AML-193 (cell line): ENCODE measurements at regions not wholly inside any gene's neighbourhood (a gene's known extent, or its start where the extent isn't known, plus 50 kb on each side); places are given as distances from the start of the nearest gene placed in this dataset.
"Not testable (repeated sequence)": the region's sequence is repeated elsewhere in the genome, so short reads cannot be mapped to it uniquely, and the experiment has no call there.

ENCODE experiments used
- DNase-seq, 2 experiments: peaks; one replicate each; lab custom pipeline; 2025; lab: John Stamatoyannopoulos, UW

DNA sequence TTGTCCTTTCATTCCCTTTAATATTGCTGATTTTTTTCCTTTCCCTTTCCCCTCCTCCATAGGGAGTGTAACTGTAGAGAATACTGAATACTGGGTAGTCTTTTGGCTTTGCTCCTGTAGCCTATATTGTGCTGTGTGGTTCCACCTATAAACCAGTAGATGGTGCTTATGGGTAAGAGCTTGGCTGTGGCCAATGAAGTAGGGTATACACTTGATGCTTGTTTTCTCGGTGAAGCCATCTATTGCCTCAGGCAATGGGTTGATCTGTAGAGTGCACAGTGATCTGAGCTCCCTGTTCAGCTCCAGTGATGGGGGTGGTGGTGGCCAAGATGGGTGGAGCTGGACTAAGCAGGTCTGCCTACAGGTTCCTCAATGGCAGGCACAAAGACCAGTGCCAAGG is 203.3 kb upstream of the IMPG1 start:
- peak; percentile 6 to 14 for DNase-seq

DNA sequence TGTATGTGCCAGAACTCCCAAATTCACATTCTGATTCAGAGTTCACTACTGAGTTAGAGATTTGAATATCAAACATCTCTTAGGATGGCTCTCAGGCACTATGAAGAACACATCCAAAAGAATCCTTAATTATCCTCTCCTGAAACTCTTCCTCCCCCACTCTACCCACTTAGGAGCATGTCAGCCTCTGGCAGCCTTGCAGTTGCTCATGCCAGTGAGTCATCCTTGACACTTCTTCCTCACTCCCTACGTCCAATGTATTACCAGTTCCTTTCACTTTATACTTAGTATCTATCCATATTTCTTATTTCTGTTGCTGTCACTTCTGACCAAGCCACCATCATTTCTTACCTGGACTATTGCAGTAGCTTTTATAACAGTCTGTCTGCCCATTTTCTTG is 192.0 kb upstream of the IMPG1 start:
- DNase-seq: no peak

GRCh38 chr6:76262240-76262639 is 189.8 kb upstream of the IMPG1 start:
- no peak for DNase-seq

DNA sequence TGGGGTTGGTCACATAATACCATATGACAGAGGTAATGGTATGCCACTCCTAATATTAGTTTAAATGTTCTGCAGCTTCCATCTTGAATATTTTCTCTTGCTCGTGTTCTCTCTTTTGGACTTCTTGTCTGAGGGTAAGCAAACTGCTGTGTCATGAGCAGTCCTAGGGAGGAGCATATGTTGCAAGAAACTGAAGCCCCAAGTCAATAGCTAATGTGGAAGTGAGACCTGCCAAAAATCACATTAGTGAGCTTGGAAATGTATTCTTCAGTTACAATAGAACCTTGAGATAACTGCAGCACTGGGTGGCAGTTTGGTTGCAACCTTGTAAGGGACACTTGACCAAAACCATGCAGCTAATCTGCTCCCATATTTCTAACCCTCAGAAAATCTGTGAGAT is 178.2 kb upstream of the IMPG1 start:
- peak in 1 of 2 experiments; percentile 34 for DNase-seq

DNA sequence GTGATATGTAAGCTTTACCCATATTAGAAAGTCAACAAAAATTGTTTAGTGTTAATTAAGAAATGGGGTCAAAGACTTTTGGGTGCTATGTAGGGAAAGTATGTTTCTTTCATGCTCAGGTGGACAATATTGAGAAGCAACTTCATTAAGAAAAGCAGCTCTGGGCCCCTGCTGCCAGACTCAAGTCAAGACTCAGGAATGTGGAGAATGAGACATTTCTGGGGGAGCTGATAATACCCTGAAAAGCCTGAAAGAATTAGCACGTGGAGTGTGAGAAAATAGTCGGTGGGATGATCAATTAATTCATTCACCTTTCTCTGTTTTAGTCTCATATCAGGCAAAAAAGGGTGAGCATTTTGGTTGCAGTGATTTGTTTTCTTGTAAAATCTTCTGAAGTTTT is 175.1 kb upstream of the IMPG1 start:
- no peak for DNase-seq

DNA sequence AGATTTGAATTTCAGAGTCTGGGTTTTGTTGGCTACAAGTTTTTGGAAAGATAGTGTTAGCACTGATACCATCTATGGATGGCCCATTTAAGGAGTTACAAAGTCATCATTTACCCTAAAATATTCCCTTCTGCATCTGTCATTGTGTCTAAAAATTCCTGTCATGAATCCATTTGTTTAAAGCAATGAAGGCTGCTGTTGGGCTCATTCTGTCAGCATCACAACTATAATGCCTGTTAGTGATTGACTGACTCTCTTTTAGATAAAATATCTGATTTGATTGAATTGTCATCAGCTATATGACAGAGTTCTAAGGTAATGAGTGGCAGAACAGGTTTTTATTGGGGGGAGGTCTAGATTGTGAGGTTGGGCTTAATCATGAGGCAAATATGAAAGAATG is 167.6 kb upstream of the IMPG1 start:
- no peak for DNase-seq

DNA sequence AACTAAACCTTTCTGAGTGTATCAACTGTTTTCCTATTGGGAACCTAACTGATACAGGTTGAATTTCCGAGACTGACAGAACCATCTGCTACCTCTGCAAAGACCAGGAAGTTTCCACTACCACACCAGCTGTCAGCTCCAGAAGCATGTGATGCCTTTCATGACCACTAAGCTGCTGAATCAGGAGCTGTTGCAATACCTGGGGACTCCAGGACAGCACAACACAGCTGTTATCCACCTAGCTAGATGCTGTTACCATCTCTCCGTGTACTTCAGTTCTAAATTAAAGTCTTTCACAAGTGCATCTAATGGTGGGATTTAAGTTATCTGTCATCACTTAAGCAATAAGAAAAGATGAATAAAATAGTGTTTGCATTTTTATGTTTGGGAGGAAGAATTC is 158.2 kb upstream of the IMPG1 start:
- DNase-seq: no peak

DNA sequence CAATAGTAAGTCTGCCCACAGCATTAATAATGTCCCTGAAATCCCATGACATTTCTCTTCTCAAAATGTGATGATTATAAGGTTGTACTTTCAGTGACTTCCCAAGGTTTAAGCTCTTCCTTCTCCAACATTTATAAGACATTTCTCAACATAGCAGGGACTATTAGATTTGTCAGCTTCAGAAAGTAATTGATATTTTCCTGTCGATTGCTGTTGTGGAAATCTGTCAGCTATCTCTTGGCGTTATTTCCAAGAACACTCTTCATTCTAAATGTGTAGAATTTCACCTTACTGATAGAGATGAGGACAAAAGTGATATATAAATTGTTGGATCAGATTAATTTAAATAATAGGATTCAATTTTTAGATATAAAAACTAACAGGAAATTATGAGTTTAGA is 149.7 kb upstream of the IMPG1 start:
- DNase-seq: no peak

DNA sequence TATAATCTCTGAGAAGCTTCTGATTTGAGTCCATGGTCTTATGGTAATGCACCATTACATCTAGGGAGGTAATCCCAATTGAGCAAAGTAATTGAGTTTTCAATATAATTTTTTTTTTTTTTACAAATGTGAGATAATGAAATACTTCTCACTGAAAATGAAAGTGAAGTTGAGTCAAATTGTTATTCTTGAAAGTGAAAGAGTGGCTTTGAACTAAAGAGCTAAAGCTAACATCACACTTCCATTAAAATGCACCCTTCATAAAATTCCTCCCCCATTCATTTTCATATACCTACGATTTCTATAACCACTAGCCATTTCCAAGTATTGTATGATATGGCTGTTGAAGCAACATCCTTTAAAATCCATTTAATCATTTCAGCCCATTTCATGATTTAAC is 149.1 kb upstream of the IMPG1 start:
- DNase-seq: no peak

- DNase-seq: no peak
Measured at GRCh38 chr6:76220805-76221204, 148.3 kb upstream of the IMPG1 start.

- DNase-seq: no peak
Measured at GRCh38 chr6:76217606-76218005, 145.1 kb upstream of the IMPG1 start.

GRCh38 chr6:76214546-76214945 is 142.1 kb upstream of the IMPG1 start:
- DNase-seq: no peak

GRCh38 chr6:76174722-76175121 is 102.3 kb upstream of the IMPG1 start:
- DNase-seq: no peak

GRCh38 chr6:76166874-76167273 is 94.4 kb upstream of the IMPG1 start:
- DNase-seq: no peak

- no peak for DNase-seq
Measured at GRCh38 chr6:76166297-76166696, 93.8 kb upstream of the IMPG1 start.

GRCh38 chr6:76165471-76166221 is 93.2 kb upstream of the IMPG1 start:
- no peak for DNase-seq

DNA sequence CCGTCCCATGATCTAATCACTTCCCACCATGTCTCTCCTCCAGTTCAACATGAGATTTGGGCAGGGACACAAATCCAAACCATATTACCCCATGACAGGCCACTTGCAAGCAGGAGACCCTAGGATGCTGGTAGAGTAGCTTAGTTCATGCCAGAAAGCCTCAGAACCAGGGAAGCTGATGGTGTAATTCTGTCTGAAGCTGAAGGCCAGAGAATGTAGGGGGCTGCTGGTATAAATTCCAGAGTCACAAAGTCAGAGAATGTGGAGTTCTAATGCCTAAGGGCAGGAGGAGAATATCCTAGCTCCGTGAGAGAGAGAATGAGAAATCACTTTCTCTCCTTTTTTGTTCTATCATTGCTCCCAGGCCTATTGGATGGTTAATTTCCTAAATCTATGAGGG is 90.3 kb upstream of the IMPG1 start:
- no peak for DNase-seq

DNA sequence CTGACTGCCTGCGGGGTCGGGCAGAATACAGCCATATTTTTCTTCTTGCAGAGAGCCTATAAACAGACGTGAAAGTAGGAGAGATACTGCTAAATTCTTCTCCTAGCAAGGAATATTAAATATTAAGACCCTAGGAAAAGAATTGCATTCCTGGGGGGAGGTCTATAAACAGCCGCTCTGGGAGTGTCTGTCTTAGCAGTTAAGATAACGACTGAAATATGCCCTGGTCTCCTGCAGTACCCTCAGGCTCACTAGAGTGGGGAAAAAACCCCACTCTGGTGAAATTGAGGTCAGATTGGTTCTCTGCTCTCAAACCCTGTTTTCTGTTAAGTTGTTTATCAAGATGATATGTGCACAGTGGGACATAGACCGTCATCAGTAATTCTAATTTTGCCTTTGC is 85.3 kb upstream of the IMPG1 start:
- DNase-seq: not testable (repeated sequence)

- no peak for DNase-seq
Measured at GRCh38 chr6:76135481-76135880, 63.0 kb upstream of the IMPG1 start.

DNA sequence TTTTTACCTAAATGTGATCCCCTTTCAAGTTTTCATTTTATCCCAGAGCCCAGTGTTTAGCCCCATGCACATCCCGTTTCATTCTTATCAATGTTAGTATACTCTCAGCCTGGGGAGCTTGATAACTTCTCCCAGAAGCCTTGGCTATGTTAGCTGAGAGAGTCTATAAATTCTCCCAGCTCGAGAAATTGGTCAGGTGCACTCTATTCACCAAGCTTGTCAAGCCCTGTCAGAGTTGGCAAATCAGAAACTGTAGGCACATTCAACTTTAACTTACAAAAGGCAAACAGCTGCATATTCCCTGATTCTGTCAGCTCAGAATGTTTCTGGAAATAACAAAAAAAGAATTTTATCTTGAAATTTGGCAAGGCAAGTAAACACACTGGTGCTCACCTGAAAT is 62.2 kb upstream of the IMPG1 start:
- DNase-seq: no peak

DNA sequence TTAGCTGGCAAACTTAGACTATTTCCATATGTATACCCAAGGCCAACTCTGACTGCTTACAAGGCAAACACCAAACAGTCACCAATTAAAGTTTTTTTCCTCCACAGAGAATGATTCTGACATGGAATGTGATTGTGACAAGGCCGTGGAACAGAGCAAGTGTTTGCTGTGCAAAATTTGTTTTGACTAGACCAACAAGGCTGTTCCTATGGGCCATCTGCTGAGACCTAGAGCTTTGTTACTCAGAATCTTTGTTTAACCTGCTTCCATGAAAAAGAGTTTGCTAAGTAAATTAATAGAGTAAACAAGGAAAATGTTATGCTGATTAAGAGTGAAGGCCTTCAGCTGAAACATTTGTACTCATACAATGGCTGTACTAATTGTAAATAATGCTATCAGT is 51.6 kb upstream of the IMPG1 start:
- DNase-seq: no peak
